HepG2 (cell line): ENCODE measurements at regions not wholly inside any gene's neighbourhood (a gene's known extent, or its start where the extent isn't known, plus 50 kb on each side); places are given as distances from the start of the nearest gene placed in this dataset.
A peak's percentile ranks its signal among the peaks of the same experiment; 100 is the strongest.

Source experiments
- ATAC-seq: fragments of 200-7000 bp; cut with Tn5 transposase; 3 replicates; pipeline ENCODE4 v1.9.1; 2020; ENCODE audit warnings: mild to moderate bottlenecking, moderate library complexity
- BruUV-seq: library from RNA; stranded (reverse); fragments of 400-500 nt; replicated peaks from 2 replicates; lab custom pipeline; 2021; lab: Mats Ljungman, UMichigan
- CTCF ChIA-PET: fragments of 300-600 bp; formaldehyde crosslinking; extraction: SDS; loops from one replicate; lab custom pipeline; 2021; ENCODE audit warnings: low total read pairs, inconsistent platforms, low intra/inter-chr PET ratio; lab: Yijun Ruan, JAX
- POLR2A ChIA-PET: fragments of 350-600 bp; sonication (Branson Sonifier 250); formaldehyde crosslinking; loops from one replicate; lab custom pipeline; 2020; ENCODE audit warnings: antibody characterized with exemption, inconsistent platforms; lab: Yijun Ruan, JAX
- DNase-seq: peaks from one replicate; pipeline ENCODE4 v3.0.0-alpha.2; 2015; ENCODE audit warnings: low spot score
- FAIRE-seq: peaks from 3 replicates; lab custom pipeline; 2011; peaks lifted over from hg19 to GRCh38; lab: Jason Lieb, UNC
- H2AFZ ChIP-seq: one replicate; pipeline ENCODE4 v1.6.1; 2011; ENCODE audit warnings: low read length, inconsistent platforms
- H3K27ac ChIP-seq: fragments of 300-600 bp; 3 replicates; pipeline ENCODE4 v1.8.0; 2011; ENCODE audit warnings: mixed run types, mild to moderate bottlenecking, mixed read lengths, low read length, inconsistent platforms; ENCODE audit not compliant: insufficient read depth; ENCODE audit errors: extremely low read length
- H3K27me3 ChIP-seq, 2 experiments: fragments of 200-600 bp in 1 of 2; 2 replicates in 1 of 2; 3 replicates in 1 of 2; pipeline versions ENCODE4 v1.6.0 to v1.8.0; 2011; ENCODE audit warnings: low read length in 2 of 2, mild to moderate bottlenecking in 2 of 2, moderate library complexity in 2 of 2, inconsistent platforms in 1 of 2; ENCODE audit not compliant: insufficient read depth in 2 of 2, control insufficient read depth in 1 of 2
- H3K36me3 ChIP-seq, 2 experiments: fragments of 200-600 bp in 1 of 2; replicated peaks in 1 of 2; 2 replicates in 1 of 2; 3 replicates in 1 of 2; pipeline versions ENCODE4 v1.5.1 to v1.8.0; 2011; ENCODE audit warnings: low read length in 2 of 2, inconsistent platforms in 1 of 2; ENCODE audit not compliant: insufficient read depth in 2 of 2, control insufficient read depth in 1 of 2
- H3K4me1 ChIP-seq: 2 replicates; pipeline ENCODE4 v1.5.1; 2012; ENCODE audit warnings: low read length, inconsistent platforms; ENCODE audit not compliant: insufficient read depth
- H3K4me2 ChIP-seq: 2 replicates; pipeline ENCODE4 v1.6.0; 2011; ENCODE audit warnings: low read depth, low read length, inconsistent platforms
- H3K4me3 ChIP-seq, 3 experiments: fragments of 200-600 bp in 1 of 3; sonication (generic), shearing (Covaris generic) in 1 of 3; replicated peaks in 1 of 3; 2 replicates each; pipeline ENCODE4 v1.5.1; 2011 to 2016; ENCODE audit warnings: low read length in 3 of 3, inconsistent platforms in 2 of 3, low read depth in 2 of 3, mild to moderate bottlenecking in 2 of 3, control low read depth in 1 of 3, mixed read lengths in 1 of 3; ENCODE audit not compliant: insufficient read depth in 1 of 3
- H3K79me2 ChIP-seq: one replicate; pipeline ENCODE4 v1.6.1; 2011; ENCODE audit warnings: low read length, inconsistent platforms; ENCODE audit not compliant: insufficient read depth
- H3K9ac ChIP-seq: 2 replicates; pipeline ENCODE4 v1.6.0; 2011; ENCODE audit warnings: mild to moderate bottlenecking, low read depth, low read length, inconsistent platforms; ENCODE audit not compliant: insufficient read depth
- H3K9me3 ChIP-seq: 2 replicates; pipeline ENCODE4 v1.5.1; 2012; ENCODE audit warnings: mild to moderate bottlenecking, low read length
- H4K20me1 ChIP-seq: 2 replicates; pipeline ENCODE4 v1.6.0; 2011; ENCODE audit warnings: inconsistent platforms, mild to moderate bottlenecking, low read length, moderate library complexity; ENCODE audit not compliant: insufficient read depth
- NR3C1 ChIP-seq: sonication (generic); formaldehyde crosslinking; IDR thresholded peaks from 2 replicates; pipeline ENCODE4 v1.4.0; 2020; ENCODE audit warnings: missing genetic modification reagents
- ZNF687 ChIP-seq: sonication (generic); formaldehyde crosslinking; IDR thresholded peaks from 2 replicates; pipeline ENCODE4 v1.5.1; 2020; ENCODE audit warnings: mild to moderate bottlenecking, missing genetic modification reagents, moderate library complexity
- ZNF773 ChIP-seq: sonication (generic); formaldehyde crosslinking; IDR thresholded peaks from 2 replicates; pipeline ENCODE4 v1.4.0; 2020; ENCODE audit warnings: missing genetic modification reagents, borderline replicate concordance
- WGBS: methylation state at CpG from one replicate; pipeline ENCODE4 v1.1.6; 2017; ENCODE audit warnings: low lambda C conversion rate; 5-methylcytosine and 5-hydroxymethylcytosine counted together
- in situ Hi-C: cut with HindIII; loops from 2 replicates; pipeline ENCODE4 v1.10.0; 2017; ENCODE audit warnings: low pct_unique_long_range_greater_than_20kb; ENCODE audit not compliant: extremely low pct_ligation_motif_present
- intact Hi-C: fragments of 100-400 bp; cut with micrococcal nuclease; formaldehyde crosslinking; loops from one replicate; pipeline ENCODE4 v1.10.0; 2022; ENCODE audit not compliant: unreplicated experiment

GRCh38 chr4:3833326-3833989, 67.3 kb downstream of the ADRA2C start:
- no peak overlapping the region for H3K27ac ChIP-seq
- no peaks in the 10 kb centered on the region for H4K20me1 ChIP-seq
- 98% methylated on average over 13 of the region's 18 CpGs for WGBS
- H3K79me2 ChIP-seq = no peaks in the 10 kb centered on the region
- in situ Hi-C loops (no loop called here), intact Hi-C loops (no loop called here)
- H3K27me3 ChIP-seq = no peaks in the 10 kb centered on the region
- H2AFZ ChIP-seq = no peak overlapping the region
- no peak overlapping the region for H3K4me3 ChIP-seq
- FAIRE-seq (no peak), ATAC-seq (no peak), DNase-seq (no peak)
- POLR2A ChIA-PET = no interaction called here
- no peak overlapping the region for H3K4me2 ChIP-seq
- no TSS peak for BruUV-seq
- 0 out of 2 replicates have a peak, but pooled peaks have one; percentile 38 for TF ChIP-seq ZNF687 (CRISPR knock-in tag)
- TF ChIP-seq ZNF773 (CRISPR knock-in tag) = no peak
- TF ChIP-seq NR3C1 (CRISPR knock-in tag) = no peak
- CTCF ChIA-PET = no interaction called here
- H3K9me3 ChIP-seq = no peaks in the 10 kb centered on the region
- no peaks in the 10 kb centered on the region for H3K36me3 ChIP-seq
- no peak overlapping the region for H3K9ac ChIP-seq
- H3K4me1 ChIP-seq = peaks cover 99% of the 10 kb centered on the region
